ENCODE measurements at regions not wholly inside any gene's neighbourhood (a gene's known extent, or its start where the extent isn't known, plus 50 kb on each side); places are given as distances from the start of the nearest gene placed in this dataset.

DNA sequence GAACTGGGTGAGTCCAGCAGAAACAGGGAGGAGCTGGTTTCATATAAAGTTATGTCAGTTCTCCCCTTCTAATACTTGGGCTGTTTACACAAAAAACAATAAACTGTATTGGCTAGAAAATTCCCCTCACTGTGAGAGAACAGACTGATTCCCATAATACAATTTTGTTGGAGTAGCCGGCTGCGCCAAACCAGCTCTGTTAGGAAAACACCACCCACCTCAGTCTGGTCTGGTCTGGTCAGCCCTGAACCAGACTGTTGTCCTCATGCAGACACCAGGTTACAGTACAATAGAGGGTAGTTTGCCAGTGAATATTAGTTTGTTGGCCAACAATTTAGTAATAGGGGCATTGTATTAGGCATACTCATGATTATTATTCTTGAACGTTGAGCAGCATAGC lies 356.4 kb downstream of the EFNA5 start:
- no peaks in the 10 kb centered on the region for H4K20me1 ChIP-seq (ENCODE audit: insufficient read depth, low read length)
- ChIA-PET CTCF (ENCODE audit: unreplicated experiment) (no interaction called here), POLR2A (interaction anchor here (3.8 kb wide), 1 partner anchor 8 kb away, joined by 18 read pairs; no protein-coding TSS in a partner anchor)
- TF ChIP-seq, protein P1, sequence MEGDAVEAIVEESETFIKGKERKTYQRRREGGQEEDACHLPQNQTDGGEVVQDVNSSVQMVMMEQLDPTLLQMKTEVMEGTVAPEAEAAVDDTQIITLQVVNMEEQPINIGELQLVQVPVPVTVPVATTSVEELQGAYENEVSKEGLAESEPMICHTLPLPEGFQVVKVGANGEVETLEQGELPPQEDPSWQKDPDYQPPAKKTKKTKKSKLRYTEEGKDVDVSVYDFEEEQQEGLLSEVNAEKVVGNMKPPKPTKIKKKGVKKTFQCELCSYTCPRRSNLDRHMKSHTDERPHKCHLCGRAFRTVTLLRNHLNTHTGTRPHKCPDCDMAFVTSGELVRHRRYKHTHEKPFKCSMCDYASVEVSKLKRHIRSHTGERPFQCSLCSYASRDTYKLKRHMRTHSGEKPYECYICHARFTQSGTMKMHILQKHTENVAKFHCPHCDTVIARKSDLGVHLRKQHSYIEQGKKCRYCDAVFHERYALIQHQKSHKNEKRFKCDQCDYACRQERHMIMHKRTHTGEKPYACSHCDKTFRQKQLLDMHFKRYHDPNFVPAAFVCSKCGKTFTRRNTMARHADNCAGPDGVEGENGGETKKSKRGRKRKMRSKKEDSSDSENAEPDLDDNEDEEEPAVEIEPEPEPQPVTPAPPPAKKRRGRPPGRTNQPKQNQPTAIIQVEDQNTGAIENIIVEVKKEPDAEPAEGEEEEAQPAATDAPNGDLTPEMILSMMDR (conservative IDR thresholded peaks at IDR 0.05; ENCODE audit: low read length), result no peak
- no peak for TF ChIP-seq EZH2phosphoT487 (IDR thresholded peaks at IDR 0.05; ENCODE audit: borderline replicate concordance, low read depth, low read length)
- intact Hi-C loops (cut with micrococcal nuclease; ENCODE audit: unreplicated experiment), result no loop called here
- H3K9me2 ChIP-seq (ENCODE audit: insufficient read depth, low read length), result no peaks in the 10 kb centered on the region
- BruUV-seq (replicated peaks), result no TSS peak
- no peak for DNase-seq (ENCODE audit: low spot score)
- no peaks in the 10 kb centered on the region for H3K79me2 ChIP-seq (ENCODE audit: insufficient read depth, low read depth, low read length)
- H3K9me3 ChIP-seq (ENCODE audit: low read length), result peaks cover 7% of the 10 kb centered on the region; the same call in 1 of the 2 replicates
- no peak overlapping the region for H3K27ac ChIP-seq (ENCODE audit: low read depth, low read length, poor library complexity, severe bottlenecking)
- H3K4me2 ChIP-seq (ENCODE audit: low read length), result no peak overlapping the region
- peak overlapping the region; percentile 58; the same call in 1 of the 2 replicates for H2AFZ ChIP-seq (ENCODE audit: low read length)
- no peaks in the 10 kb centered on the region for H3K4me1 ChIP-seq (ENCODE audit: insufficient read depth, low read length, poor library complexity, severe bottlenecking)
- H3K4me3 ChIP-seq (ENCODE audit: low read depth, low read length, poor library complexity, severe bottlenecking), result no peak overlapping the region
- H3K36me3 ChIP-seq (ENCODE audit: insufficient read depth, low read length), result no peaks in the 10 kb centered on the region

DNA sequence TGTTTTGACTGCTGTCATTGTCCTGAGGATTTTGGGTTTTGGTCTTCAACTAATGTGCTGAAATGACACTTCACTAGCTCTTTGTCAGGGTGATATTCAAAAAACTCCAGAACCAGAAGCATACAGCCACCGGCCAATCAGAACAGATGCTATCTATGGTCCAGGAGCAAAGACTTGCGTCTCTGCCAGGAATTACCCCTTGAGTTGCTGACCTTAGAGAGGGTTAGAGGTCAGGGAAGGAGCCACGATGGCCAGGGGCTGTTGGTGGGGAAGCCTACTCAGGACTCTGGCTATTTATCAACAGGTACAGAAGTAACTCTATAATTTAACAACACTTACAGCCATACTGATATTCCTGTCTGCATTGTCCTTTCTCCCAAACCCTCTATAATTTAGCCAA lies 356.8 kb downstream of the EFNA5 start:
- no peak overlapping the region for H3K4me3 ChIP-seq (ENCODE audit: low read depth, low read length, poor library complexity, severe bottlenecking)
- no peaks in the 10 kb centered on the region for H3K79me2 ChIP-seq (ENCODE audit: insufficient read depth, low read depth, low read length)
- DNase-seq (ENCODE audit: low spot score), result no peak
- no TSS peak for BruUV-seq (replicated peaks)
- no peak for TF ChIP-seq EZH2phosphoT487 (IDR thresholded peaks at IDR 0.05; ENCODE audit: borderline replicate concordance, low read depth, low read length)
- TF ChIP-seq, protein P1 (conservative IDR thresholded peaks at IDR 0.05; ENCODE audit: low read length), result no peak
- intact Hi-C loops (cut with micrococcal nuclease; ENCODE audit: unreplicated experiment), result no loop called here
- H3K36me3 ChIP-seq (ENCODE audit: insufficient read depth, low read length), result no peaks in the 10 kb centered on the region
- H3K27ac ChIP-seq (ENCODE audit: low read depth, low read length, poor library complexity, severe bottlenecking), result no peak overlapping the region
- no peak overlapping the region for H3K4me2 ChIP-seq (ENCODE audit: low read length)
- peaks cover 7% of the 10 kb centered on the region; the same call in 1 of the 2 replicates for H3K9me3 ChIP-seq (ENCODE audit: low read length)
- H4K20me1 ChIP-seq (ENCODE audit: insufficient read depth, low read length), result no peaks in the 10 kb centered on the region
- H3K4me1 ChIP-seq (ENCODE audit: insufficient read depth, low read length, poor library complexity, severe bottlenecking), result no peaks in the 10 kb centered on the region
- H2AFZ ChIP-seq (ENCODE audit: low read length), result peak overlapping the region; percentile 58
- POLR2A ChIA-PET, result interaction anchor here (0.7 to 3.8 kb wide), 2 partner anchors 8 to 16 kb away, joined by 3 to 18 read pairs; no protein-coding TSS in a partner anchor
- H3K9me2 ChIP-seq (ENCODE audit: insufficient read depth, low read length), result no peaks in the 10 kb centered on the region
- CTCF ChIA-PET (ENCODE audit: unreplicated experiment), result no interaction called here

DNA sequence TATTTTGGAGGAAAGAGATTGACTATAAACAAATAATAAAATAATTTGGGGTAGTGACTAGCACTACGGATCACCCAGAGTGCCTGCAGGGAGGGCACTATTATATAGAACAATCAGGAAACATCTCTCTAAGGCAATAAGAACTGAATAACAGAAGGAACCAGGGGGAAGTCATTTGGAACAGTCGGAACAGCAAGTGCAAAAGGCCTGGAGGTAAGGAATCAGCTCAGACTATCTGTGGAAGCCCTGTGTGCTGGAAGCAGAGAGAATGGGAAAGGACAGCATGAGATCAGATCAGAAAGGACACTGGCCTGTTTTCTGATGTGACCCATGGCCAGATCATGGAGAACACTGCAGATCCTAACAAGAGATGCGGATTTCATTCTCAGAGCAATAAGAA lies 357.6 kb downstream of the EFNA5 start:
- Histone ChIP-seq H2AFZ (ENCODE audit: low read length) (0 out of 2 replicates have a peak overlapping the region, but pooled peaks have one; percentile 58), H3K36me3 (ENCODE audit: insufficient read depth, low read length) (no peaks in the 10 kb centered on the region), H4K20me1 (ENCODE audit: insufficient read depth, low read length) (no peaks in the 10 kb centered on the region), H3K27ac (ENCODE audit: low read depth, low read length, poor library complexity, severe bottlenecking) (no peak overlapping the region), H3K4me2 (ENCODE audit: low read length) (no peak overlapping the region), H3K4me1 (ENCODE audit: insufficient read depth, low read length, poor library complexity, severe bottlenecking) (no peaks in the 10 kb centered on the region), H3K4me3 (ENCODE audit: low read depth, low read length, poor library complexity, severe bottlenecking) (no peak overlapping the region), H3K9me2 (ENCODE audit: insufficient read depth, low read length) (no peaks in the 10 kb centered on the region), H3K79me2 (ENCODE audit: insufficient read depth, low read depth, low read length) (no peaks in the 10 kb centered on the region), H3K9me3 (ENCODE audit: low read length) (peaks cover 7% of the 10 kb centered on the region; the same call in 1 of the 2 replicates)
- BruUV-seq (replicated peaks), result no TSS peak
- ChIA-PET POLR2A (interaction anchor here (0.7 to 3.8 kb wide), 4 partner anchors 9 to 15 kb away, joined by 3 to 18 read pairs (median 6); no protein-coding TSS in a partner anchor), CTCF (ENCODE audit: unreplicated experiment) (no interaction called here)
- DNase-seq (ENCODE audit: low spot score), result no peak
- intact Hi-C loops (cut with micrococcal nuclease; ENCODE audit: unreplicated experiment), result no loop called here
- no peak for TF ChIP-seq EZH2phosphoT487 (IDR thresholded peaks at IDR 0.05; ENCODE audit: borderline replicate concordance, low read depth, low read length)
- TF ChIP-seq, protein P1 (conservative IDR thresholded peaks at IDR 0.05; ENCODE audit: low read length), result no peak
